Heart left ventricle (tissue), 13 donors: ENCODE measurements at regions not wholly inside any gene's neighbourhood (a gene's known extent, or its start where the extent isn't known, plus 50 kb on each side); places are given as distances from the start of the nearest gene placed in this dataset.

Source experiments
- CTCF ChIP-seq, 12 donors: fragments of 200-600 bp; sonication (generic) in 4 of 12; IDR thresholded peaks; one replicate each; pipeline versions ENCODE4 v1.5.0 to v1.8.0; 2018 to 2022; ENCODE audit warnings: antibody characterized with exemption in 12 of 12, mild to moderate bottlenecking in 5 of 12
- POLR2A ChIP-seq, 2 donors: fragments of 450-650 bp; IDR thresholded peaks; one replicate each; pipeline ENCODE4 v1.6.1; 2017; ENCODE audit warnings: antibody characterized with exemption in 2 of 2, mild to moderate bottlenecking in 2 of 2, moderate library complexity in 2 of 2
- donor health status: ischemic (EF 13 %, LVEDD 7.1; RV severe dilation, severe dysfunction).
- donor health status: DM: no; HTN: yes; CAD: no.
- donor health status: DM: no; HTN: no; CAD: no.
- donor health status: ischemic (EF 25% LVEDD 6.9; RV normal size, moderate dysfunction).
- donor health status: ischemic (EF 25% LVEDD 5.7; RV mildly dilated, moderate dysfunction).
- donor health status: ischemic (EF 35%, LVEDD 5.7; RV mildly dilated, moderate dysfunction).
- donor health status: nonischemic (EF 11% LVEDD 7.7; RV severe dilation, severe dysfunction).
- donor health status: DM: yes; HTN: yes; CAD: no.
- donor health status: PGD.
- donor health status: ischemic (EF 29% LVEDD 5.4; RV normal size, mild dysfunction).
- donor health status: nonischemic (EF 23%, LVEDD 6.1; RV moderate dilation, normal function).

- TF ChIP-seq CTCF (IDR thresholded peaks at IDR 0.05) (no peak), POLR2A (IDR thresholded peaks at IDR 0.05) (no peak)
These were observed 287.7 kb downstream of the ZIC4 start for GRCh38 chr3:147118611-147119010.
